ENCODE measurements at regions not wholly inside any gene's neighbourhood (a gene's known extent, or its start where the extent isn't known, plus 50 kb on each side); places are given as distances from the start of the nearest gene placed in this dataset.

- H3K36me3 ChIP-seq: no peaks in the 10 kb centered on the region
- DNase-seq: no peak
- TF ChIP-seq CTCF (IDR thresholded peaks at IDR 0.05): no peak
- no peak overlapping the region for H3K27ac ChIP-seq
- H3K9me3 ChIP-seq: no peaks in the 10 kb centered on the region
- intact Hi-C loops (cut with DNase I): no loop called here
- H3K4me1 ChIP-seq: no peaks in the 10 kb centered on the region
- no peak overlapping the region for H3K4me3 ChIP-seq
- WGBS, 2 donors: 48 to 57% methylated on average over 4 of the region's 4 CpGs
- no peak for ATAC-seq
- H3K27me3 ChIP-seq: no peaks in the 10 kb centered on the region
- no peak for FAIRE-seq
Observed at GRCh38 chr3:170713653-170714052, 127.8 kb upstream of the SLC7A14 start.

GRCh38 chr3:170712798-170713197 is 126.9 kb upstream of the SLC7A14 start:
- ATAC-seq (no peak), FAIRE-seq (no peak), DNase-seq (no peak)
- Histone ChIP-seq H3K9me3 (no peaks in the 10 kb centered on the region), H3K36me3 (no peaks in the 10 kb centered on the region), H3K4me3 (no peak overlapping the region), H3K4me1 (no peaks in the 10 kb centered on the region), H3K27ac (no peak overlapping the region), H3K27me3 (no peaks in the 10 kb centered on the region)
- TF ChIP-seq CTCF (IDR thresholded peaks at IDR 0.05): no peak
- intact Hi-C loops (cut with DNase I): no loop called here
- WGBS, 2 donors: 29 to 42% methylated on average over 2 of the region's 2 CpGs

- intact Hi-C loops (cut with DNase I): no loop called here
- FAIRE-seq: no peak
Observed at GRCh38 chr3:170712336-170712735, 126.5 kb upstream of the SLC7A14 start.

DNA sequence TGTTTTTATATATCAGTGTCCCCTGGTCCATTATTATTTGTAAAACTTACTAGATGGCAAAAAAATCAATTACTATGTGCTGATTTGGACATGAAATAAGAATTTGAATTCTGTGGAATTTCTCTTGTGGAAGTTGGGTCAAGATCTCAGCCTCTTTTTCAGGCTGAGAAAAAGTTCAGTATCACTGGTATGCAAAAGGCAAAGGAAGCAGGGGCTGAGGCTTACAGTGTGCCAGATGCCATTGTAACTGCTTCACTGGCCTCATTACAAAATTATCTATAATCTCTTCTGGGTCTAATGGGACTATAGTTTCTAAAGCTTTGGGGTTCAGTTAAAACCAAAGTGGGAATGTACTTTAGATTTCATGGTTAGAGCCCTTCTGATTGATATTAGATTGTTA is 125.9 kb upstream of the SLC7A14 start:
- no peak for ATAC-seq
- Histone ChIP-seq H3K36me3 (no peaks in the 10 kb centered on the region), H3K27me3 (no peaks in the 10 kb centered on the region), H3K4me3 (no peak overlapping the region), H3K4me1 (no peaks in the 10 kb centered on the region), H3K9me3 (no peaks in the 10 kb centered on the region), H3K27ac (no peak overlapping the region)
- no peak for TF ChIP-seq CTCF (IDR thresholded peaks at IDR 0.05)
- no peak for DNase-seq
- no peak for FAIRE-seq
- intact Hi-C loops (cut with DNase I): no loop called here

More at GRCh38 chr3:170712336-170712735, 126.5 kb upstream of the SLC7A14 start:
- Histone ChIP-seq H3K9me3 (no peaks in the 10 kb centered on the region), H3K4me3 (no peak overlapping the region), H3K27me3 (no peaks in the 10 kb centered on the region), H3K4me1 (no peaks in the 10 kb centered on the region), H3K27ac (no peak overlapping the region), H3K36me3 (no peaks in the 10 kb centered on the region)
- DNase-seq: no peak
- ATAC-seq: no peak
- 62 to 70% methylated on average over 1 of the region's 1 CpG for WGBS, 2 donors
- no peak for TF ChIP-seq CTCF (IDR thresholded peaks at IDR 0.05)

GRCh38 chr3:170709046-170709445 is 123.2 kb upstream of the SLC7A14 start:
- 81 to 95% methylated on average over 1 of the region's 1 CpG for WGBS, 2 donors
- no peak for TF ChIP-seq CTCF (IDR thresholded peaks at IDR 0.05)
- Histone ChIP-seq H3K4me1 (no peaks in the 10 kb centered on the region), H3K4me3 (no peak overlapping the region), H3K27me3 (no peaks in the 10 kb centered on the region), H3K9me3 (no peaks in the 10 kb centered on the region), H3K27ac (no peak overlapping the region), H3K36me3 (no peaks in the 10 kb centered on the region)
- intact Hi-C loops (cut with DNase I): no loop called here
- no peak for FAIRE-seq
- DNase-seq: no peak
- ATAC-seq: peak in 3 of 4 donors; percentile 14 to 74 (median 43)
